HCT116 (cell line): ENCODE measurements at regions not wholly inside any gene's neighbourhood (a gene's known extent, or its start where the extent isn't known, plus 50 kb on each side); places are given as distances from the start of the nearest gene placed in this dataset.
"Not testable (repeated sequence)": the region's sequence is repeated elsewhere in the genome, so short reads cannot be mapped to it uniquely, and the experiment has no call there.

Experiments
- ATAC-seq: fragments of 200-7000 bp; cut with Tn5 transposase; 2 replicates; pipeline ENCODE4 v1.9.1; 2020; ENCODE audit warnings: mild to moderate bottlenecking, moderate library complexity
- BruUV-seq: library from RNA; stranded (reverse); fragments of 400-500 nt; replicated peaks from 2 replicates; lab custom pipeline; 2021; lab: Mats Ljungman, UMichigan
- CTCF ChIA-PET: fragments of 300-600 bp; sonication (Branson Sonifier 250); formaldehyde crosslinking; loops from one replicate; lab custom pipeline; 2021; ENCODE audit warnings: antibody characterized with exemption; lab: Charles Lee
- POLR2A ChIA-PET: fragments of 300-600, 350-600 bp; sonication (Branson Sonifier 250); formaldehyde crosslinking; loops from one replicate; lab custom pipeline; 2021; ENCODE audit warnings: antibody characterized with exemption; lab: Charles Lee
- RAD21 ChIA-PET, 2 experiments: fragments of 300-600 bp; sonication (Branson Sonifier 250); formaldehyde crosslinking; loops; one replicate each; lab custom pipeline; 2023; ENCODE audit warnings: low total read pairs in 2 of 2; ENCODE audit not compliant: uncharacterized antibody in 2 of 2, unreplicated experiment in 2 of 2, low non-redundant PET in 1 of 2; lab: Charles Lee
- DNase-seq: peaks from one replicate; pipeline ENCODE4 v3.0.0-alpha.2; 2010; ENCODE audit warnings: low read depth, low spot score
- H2AFZ ChIP-seq: fragments of 200-600 bp; shearing (Covaris generic), sonication (generic); 2 replicates; pipeline ENCODE4 v1.6.1; 2017; ENCODE audit warnings: low read depth, mixed run types, mixed read lengths, antibody characterized with exemption, low read length; ENCODE audit not compliant: poor library complexity, severe bottlenecking
- H3K27ac ChIP-seq: 2 replicates; pipeline ENCODE4 v1.5.1; 2012; ENCODE audit warnings: low read depth, low read length
- H3K27me3 ChIP-seq: fragments of 200-600 bp; sonication (generic); 2 replicates; pipeline ENCODE4 v1.6.1; 2016; ENCODE audit warnings: mixed run types, low read length, mixed read lengths; ENCODE audit not compliant: insufficient read depth
- H3K36me3 ChIP-seq, 2 experiments: fragments of 200-500 bp in 1 of 2; fragments of 200-600 bp in 1 of 2; sonication (Bioruptor generic) in 1 of 2; sonication (generic) in 1 of 2; 2 replicates each; pipeline versions ENCODE4 v1.5.1 to v1.6.1; 2014 to 2016; ENCODE audit warnings: low read length in 2 of 2, inconsistent platforms in 1 of 2, mixed read lengths in 1 of 2, mixed run types in 1 of 2; ENCODE audit not compliant: insufficient read depth in 2 of 2, control insufficient read depth in 1 of 2
- H3K4me1 ChIP-seq, 2 experiments: fragments of 200-600 bp in 1 of 2; sonication (generic) in 1 of 2; 2 replicates each; pipeline versions ENCODE4 v1.5.1 to v1.6.1; 2012 to 2017; ENCODE audit warnings: low read length in 2 of 2, inconsistent platforms in 1 of 2, mild to moderate bottlenecking in 1 of 2, mixed read lengths in 1 of 2, mixed run types in 1 of 2, moderate library complexity in 1 of 2; ENCODE audit not compliant: insufficient read depth in 2 of 2, control insufficient read depth in 1 of 2
- H3K4me2 ChIP-seq: fragments of 200-600 bp; sonication (generic); 2 replicates; pipeline ENCODE4 v1.6.1; 2017; ENCODE audit warnings: mixed run types, low read length, mixed read lengths
- H3K4me3 ChIP-seq, 2 experiments: fragments of 200-600 bp in 1 of 2; sonication (generic) in 1 of 2; replicated peaks in 1 of 2; 2 replicates each; pipeline ENCODE4 v1.5.1; 2011 to 2016; ENCODE audit warnings: low read length in 2 of 2, control low read depth in 1 of 2, low read depth in 1 of 2, mild to moderate bottlenecking in 1 of 2, mixed read lengths in 1 of 2, mixed run types in 1 of 2
- H3K79me2 ChIP-seq: fragments of 200-600 bp; sonication (generic); 2 replicates; pipeline ENCODE4 v1.6.1; 2017; ENCODE audit warnings: mild to moderate bottlenecking, mixed run types, low read length, moderate library complexity, mixed read lengths; ENCODE audit not compliant: insufficient read depth
- H3K9ac ChIP-seq: fragments of 200-600 bp; sonication (generic); 2 replicates; pipeline ENCODE4 v1.6.1; 2016; ENCODE audit warnings: low read length, mixed read lengths
- H3K9me2 ChIP-seq: fragments of 200-600 bp; sonication (generic), shearing (Covaris generic); 2 replicates; pipeline ENCODE4 v1.6.1; 2017; ENCODE audit warnings: mixed run types, mild to moderate bottlenecking, moderate library complexity; ENCODE audit not compliant: insufficient read depth
- H3K9me3 ChIP-seq, 2 experiments: fragments of 200-500 bp in 1 of 2; fragments of 200-600 bp in 1 of 2; sonication (Bioruptor generic) in 1 of 2; sonication (generic) in 1 of 2; 2 replicates each; pipeline ENCODE4 v1.6.1; 2014 to 2017; ENCODE audit warnings: low read length in 2 of 2, mixed read lengths in 2 of 2, inconsistent platforms in 1 of 2, low read depth in 1 of 2, mild to moderate bottlenecking in 1 of 2, mixed run types in 1 of 2, moderate library complexity in 1 of 2; ENCODE audit not compliant: control insufficient read depth in 1 of 2, insufficient read depth in 1 of 2
- H4K20me1 ChIP-seq: fragments of 200-600 bp; sonication (generic), shearing (Covaris generic); 2 replicates; pipeline ENCODE4 v1.6.1; 2017; ENCODE audit warnings: mixed run types, mild to moderate bottlenecking, moderate library complexity; ENCODE audit not compliant: insufficient read depth
- CBX3 ChIP-seq: IDR thresholded peaks from 2 replicates; pipeline ENCODE4 v1.6.1; 2012; ENCODE audit warnings: low read depth
- EZH2 ChIP-seq: fragments of 200-600 bp; sonication (generic); IDR thresholded peaks from 2 replicates; pipeline ENCODE4 v1.6.1; 2017; ENCODE audit warnings: antibody characterized with exemption, mixed run types
- EZH2phosphoT487 ChIP-seq: fragments of 200-600 bp; IDR thresholded peaks from 2 replicates; pipeline ENCODE4 v1.6.1; 2018; ENCODE audit warnings: antibody characterized with exemption, borderline replicate concordance
- JUND ChIP-seq: IDR thresholded peaks from 2 replicates; pipeline ENCODE4 v1.6.1; 2012
- SP1 ChIP-seq: IDR thresholded peaks from 2 replicates; pipeline ENCODE4 v1.6.1; 2012; ENCODE audit warnings: low read depth
- ZBTB33 ChIP-seq: IDR thresholded peaks from 2 replicates; pipeline ENCODE4 v1.6.1; 2011; ENCODE audit warnings: mild to moderate bottlenecking, low read length, moderate library complexity; ENCODE audit not compliant: insufficient replicate concordance; ENCODE audit errors: extremely low read depth
- intact Hi-C: fragments of 100-400 bp; cut with micrococcal nuclease; formaldehyde crosslinking; loops from 2 replicates; pipeline ENCODE4 v1.10.0; 2022

DNA sequence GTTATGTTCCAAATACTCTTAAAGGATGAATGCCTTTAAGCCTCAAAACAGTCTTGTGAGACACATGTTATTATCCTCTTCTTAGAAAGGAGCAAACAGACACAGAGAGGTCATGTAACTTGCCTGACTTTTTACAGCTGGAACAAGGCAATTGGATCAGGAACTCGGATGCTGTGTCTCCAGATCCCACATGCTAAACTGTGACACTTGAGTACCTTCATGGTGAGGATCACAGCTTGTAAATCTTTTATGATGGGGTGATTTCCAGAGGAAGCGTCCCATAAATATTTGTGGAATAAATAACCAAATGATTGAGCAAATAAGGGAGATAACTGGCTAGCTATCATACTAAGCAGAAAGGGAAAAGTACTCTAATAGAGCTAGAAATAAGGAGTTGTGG lies 171.2 kb downstream of the C11orf91 start:
- Histone ChIP-seq H2AFZ (no peak overlapping the region), H3K79me2 (no peaks in the 10 kb centered on the region)

DNA sequence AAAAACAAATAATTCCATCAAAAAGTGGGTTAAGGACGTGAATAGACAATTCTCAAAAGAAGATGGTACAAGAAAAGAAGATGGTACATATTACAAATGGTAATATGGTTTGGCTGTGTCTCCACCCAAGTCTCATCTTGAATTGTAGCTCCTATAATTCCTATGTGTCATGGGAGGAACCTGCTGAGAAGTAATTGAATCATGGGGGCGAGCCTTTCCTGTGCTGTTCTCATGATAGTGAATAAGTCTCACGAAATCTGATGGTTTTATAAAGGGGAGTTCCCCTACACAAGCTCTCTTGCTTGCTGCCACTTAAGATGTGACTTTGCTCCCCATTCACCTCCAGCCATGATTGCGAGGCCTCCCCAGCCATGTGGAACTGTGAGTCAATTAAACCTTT lies 172.9 kb downstream of the C11orf91 start:
- H3K9me2 ChIP-seq, BruUV-seq: not testable (repeated sequence)

More for the DNA sequence above, 171.2 kb downstream of the C11orf91 start:
- no TSS peak for BruUV-seq
- Histone ChIP-seq H3K4me1 (peaks cover 0 to 7% of the 10 kb centered on the region in 2 experiments; a peak in 2 of 4 replicates), H4K20me1 (no peaks in the 10 kb centered on the region), H3K4me3 (no peak overlapping the region), H3K27ac (no peak overlapping the region), H3K4me2 (no peak overlapping the region), H3K9me3 (no peaks in the 10 kb centered on the region), H3K27me3 (no peaks in the 10 kb centered on the region), H3K9me2 (no peaks in the 10 kb centered on the region), H3K36me3 (no peaks in the 10 kb centered on the region), H3K9ac (no peak overlapping the region)
- DNase-seq (no peak), ATAC-seq (no peak)
- intact Hi-C loops, result no loop called here
- TF ChIP-seq EZH2, result no peak
- no peak for TF ChIP-seq EZH2phosphoT487
- TF ChIP-seq SP1, result no peak
- no peak for TF ChIP-seq JUND
- no peak for TF ChIP-seq ZBTB33
- no peak for TF ChIP-seq CBX3
- CTCF ChIA-PET, result no interaction called here
- RAD21 ChIA-PET, result no interaction called here
- POLR2A ChIA-PET, result no interaction called here

More for the DNA sequence above, 172.9 kb downstream of the C11orf91 start:
- H4K20me1 ChIP-seq, H3K4me1 ChIP-seq, H3K4me3 ChIP-seq, H3K79me2 ChIP-seq, H3K4me2 ChIP-seq, DNase-seq, H3K9ac ChIP-seq, H3K27ac ChIP-seq, ATAC-seq, CTCF ChIA-PET, H2AFZ ChIP-seq, H3K9me3 ChIP-seq, RAD21 ChIA-PET, intact Hi-C loops, POLR2A ChIA-PET, H3K36me3 ChIP-seq, H3K27me3 ChIP-seq: not testable (repeated sequence)
